T-helper 1 cell (primary cell): ENCODE measurements at regions not wholly inside any gene's neighbourhood (a gene's known extent, or its start where the extent isn't known, plus 50 kb on each side); places are given as distances from the start of the nearest gene placed in this dataset.
"Not testable (repeated sequence)": the region's sequence is repeated elsewhere in the genome, so short reads cannot be mapped to it uniquely, and the experiment has no call there.

Experiments used
- DNase-seq, 5 donors: peaks; one replicate each; pipeline ENCODE4 v3.0.0-alpha.2; 2012 to 2020

GRCh38 chr6:12554820-12555219 lies 161.7 kb upstream of the PHACTR1 start:
- not testable (repeated sequence) for DNase-seq

DNA sequence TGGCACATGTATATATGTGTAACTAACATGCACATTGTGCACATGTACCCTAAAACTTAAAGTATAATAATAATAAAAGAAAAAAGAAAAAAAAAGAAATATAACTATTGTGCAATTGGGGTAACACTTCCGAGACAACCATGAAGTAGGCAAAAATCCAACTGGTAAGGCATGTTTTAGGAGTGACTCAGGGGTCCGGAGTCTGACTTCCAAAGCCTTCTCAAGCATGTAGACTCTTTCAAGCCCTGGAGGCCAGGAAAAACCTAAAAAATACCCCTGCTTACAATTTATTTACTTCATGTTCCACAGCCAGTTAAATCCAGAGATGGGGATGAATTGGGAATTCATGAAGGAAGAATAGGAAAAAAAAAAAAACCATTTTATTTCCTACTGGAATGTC lies 161.3 kb upstream of the PHACTR1 start:
- DNase-seq = no peak

- no peak for DNase-seq
Observed at GRCh38 chr6:12555781-12556180, 160.8 kb upstream of the PHACTR1 start.

DNA sequence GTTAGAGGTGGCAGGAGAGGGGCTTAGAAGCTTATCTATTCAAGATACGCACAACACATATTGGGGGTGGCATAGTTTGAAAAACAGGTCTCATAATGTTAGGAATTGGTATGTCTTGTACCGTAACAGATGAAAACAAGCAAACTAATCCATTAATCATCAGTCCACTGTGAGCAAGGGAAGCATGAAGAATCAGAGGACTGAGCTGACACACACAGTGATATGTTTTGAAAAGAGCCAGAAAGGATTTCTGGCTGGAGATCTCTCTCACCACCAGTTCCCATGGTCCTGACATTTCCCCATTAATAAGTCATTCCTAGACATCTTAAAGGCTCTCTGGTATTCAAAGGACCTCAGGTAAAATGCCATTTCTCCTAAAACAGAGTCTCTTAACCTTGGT lies 158.8 kb upstream of the PHACTR1 start:
- no peak for DNase-seq

- DNase-seq = no peak
Observed at GRCh38 chr6:12560315-12560714, 156.3 kb upstream of the PHACTR1 start.

GRCh38 chr6:12566618-12567123 lies 149.9 kb upstream of the PHACTR1 start:
- no peak for DNase-seq

- no peak for DNase-seq
Observed at GRCh38 chr6:12567682-12568081, 148.9 kb upstream of the PHACTR1 start.

- DNase-seq = no peak
Observed at GRCh38 chr6:12569646-12570045, 146.9 kb upstream of the PHACTR1 start.

DNA sequence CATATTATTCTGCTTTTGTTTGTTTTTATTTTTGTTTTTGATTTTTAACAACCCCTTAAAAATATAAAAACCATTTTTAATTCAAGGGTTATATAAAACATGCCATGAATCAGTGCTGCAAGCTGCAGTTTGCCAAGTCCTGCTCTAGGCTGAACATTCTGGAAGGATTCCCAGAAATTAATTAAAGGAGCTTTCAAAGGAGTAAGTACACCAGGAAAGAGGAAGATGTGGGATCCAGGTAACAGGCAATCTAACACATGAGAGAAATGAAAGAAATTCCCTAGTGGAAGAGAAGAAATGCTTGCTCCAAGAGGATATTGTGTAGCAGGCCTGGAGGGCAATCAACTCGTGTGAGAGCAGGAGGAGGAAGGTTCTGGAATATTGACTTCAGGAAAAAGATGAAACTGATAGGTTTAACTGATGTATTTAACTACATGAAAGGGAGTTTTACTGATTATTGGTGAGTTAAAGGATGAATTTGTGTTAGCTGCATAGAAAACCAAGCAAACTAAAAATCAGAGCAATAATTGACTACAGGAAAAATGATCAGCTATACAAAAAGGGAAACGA lies 146.0 kb upstream of the PHACTR1 start:
- no peak for DNase-seq

GRCh38 chr6:12572896-12573827 lies 143.4 kb upstream of the PHACTR1 start:
- DNase-seq = no peak

GRCh38 chr6:12575961-12576360 lies 140.6 kb upstream of the PHACTR1 start:
- no peak for DNase-seq

DNA sequence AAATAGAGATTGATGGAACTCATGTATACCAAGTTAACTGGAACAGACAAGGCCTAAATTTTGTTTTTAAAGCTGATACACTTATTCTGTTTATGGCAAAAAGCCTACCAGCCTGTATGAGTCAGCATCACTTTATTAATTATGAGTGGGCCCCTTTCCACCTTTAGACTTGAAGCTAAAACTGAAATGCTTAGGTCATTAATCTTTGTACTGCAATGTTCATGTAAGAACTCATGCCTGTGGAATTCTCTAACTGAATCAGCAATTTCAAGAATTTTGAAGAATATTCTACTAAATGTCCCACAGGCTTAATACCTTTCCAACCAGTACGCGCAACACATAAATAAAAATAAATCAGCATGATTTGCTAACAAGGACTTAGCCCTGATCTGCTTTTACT lies 140.2 kb upstream of the PHACTR1 start:
- DNase-seq = no peak

- DNase-seq = no peak
Observed at GRCh38 chr6:12577124-12577850, 139.3 kb upstream of the PHACTR1 start.

DNA sequence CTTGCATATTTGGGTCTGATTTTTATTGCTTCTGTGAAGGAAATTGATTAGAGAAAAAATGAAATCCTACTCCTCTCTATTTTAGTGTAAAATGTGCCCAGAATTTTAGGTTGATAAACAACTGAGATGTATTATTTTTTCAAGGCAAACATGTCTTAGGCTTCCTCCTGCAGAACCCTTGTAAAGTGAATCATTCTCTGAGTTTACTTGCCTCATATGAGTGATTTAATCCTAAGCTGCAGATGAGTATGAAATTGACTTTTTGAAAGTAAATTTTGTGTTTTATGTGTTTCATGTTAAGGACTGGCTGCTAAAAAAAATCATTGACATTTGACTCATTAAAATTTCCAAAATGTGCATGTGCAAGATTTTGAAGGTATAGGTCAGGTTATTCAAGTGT lies 138.5 kb upstream of the PHACTR1 start:
- DNase-seq = no peak

GRCh38 chr6:12578751-12579150 lies 137.8 kb upstream of the PHACTR1 start:
- no peak for DNase-seq

GRCh38 chr6:12580290-12580689 lies 136.3 kb upstream of the PHACTR1 start:
- no peak for DNase-seq

DNA sequence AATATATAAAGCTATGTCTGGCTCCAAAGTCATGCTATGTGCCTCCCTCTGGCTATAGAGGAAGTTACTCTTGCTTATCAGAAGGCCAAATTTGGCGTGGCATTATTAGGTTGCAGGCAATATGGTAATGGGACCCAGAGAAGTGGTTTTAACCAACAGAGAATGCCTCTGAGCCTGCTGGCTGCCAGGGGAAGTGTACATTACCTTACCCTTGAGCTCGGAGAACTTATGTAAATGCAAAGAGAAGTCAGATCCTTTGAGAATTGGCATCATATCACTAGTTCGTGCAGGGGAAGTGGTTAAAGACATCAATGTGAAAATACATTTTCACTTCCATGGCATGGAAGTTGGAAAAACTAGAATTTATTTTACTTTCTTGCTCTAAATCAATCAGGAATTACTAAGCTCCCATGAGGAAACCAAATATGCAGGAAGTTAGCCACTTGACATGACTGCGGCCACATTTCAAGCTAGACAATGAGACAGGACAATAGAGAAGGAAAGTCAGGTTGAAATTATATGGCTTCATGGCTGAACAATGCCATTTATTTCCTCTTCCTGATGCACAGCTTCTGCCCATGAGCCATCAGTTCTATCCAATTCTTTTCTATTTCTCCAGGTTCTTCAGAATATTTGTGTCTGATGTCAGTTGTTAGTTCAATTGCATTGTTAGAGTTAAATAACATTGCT lies 134.0 kb upstream of the PHACTR1 start:
- DNase-seq = no peak

GRCh38 chr6:12584631-12585405 lies 131.7 kb upstream of the PHACTR1 start:
- no peak for DNase-seq

DNA sequence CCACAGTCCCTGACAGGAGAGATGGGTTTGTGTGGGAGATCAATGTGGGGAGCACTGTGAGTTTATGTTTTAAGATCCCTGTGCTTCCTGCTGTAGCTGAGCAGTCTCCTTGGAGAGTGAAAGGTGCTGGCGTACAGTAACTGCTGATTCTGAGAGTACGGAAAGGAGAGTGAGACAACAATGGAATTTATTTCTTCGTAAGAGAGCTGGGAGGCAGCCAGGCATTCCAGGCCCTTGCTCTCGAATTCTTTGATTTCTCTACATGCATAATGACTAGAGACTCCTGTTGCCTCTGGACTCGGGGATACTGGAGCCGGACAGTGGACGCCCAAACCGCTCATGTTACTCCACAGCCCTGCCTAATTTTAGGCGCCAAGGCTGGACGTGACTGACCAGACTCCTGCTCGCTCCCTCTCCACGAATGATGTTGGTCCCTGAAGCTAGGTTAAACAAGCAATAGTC lies 131.0 kb upstream of the PHACTR1 start:
- no peak for DNase-seq

DNA sequence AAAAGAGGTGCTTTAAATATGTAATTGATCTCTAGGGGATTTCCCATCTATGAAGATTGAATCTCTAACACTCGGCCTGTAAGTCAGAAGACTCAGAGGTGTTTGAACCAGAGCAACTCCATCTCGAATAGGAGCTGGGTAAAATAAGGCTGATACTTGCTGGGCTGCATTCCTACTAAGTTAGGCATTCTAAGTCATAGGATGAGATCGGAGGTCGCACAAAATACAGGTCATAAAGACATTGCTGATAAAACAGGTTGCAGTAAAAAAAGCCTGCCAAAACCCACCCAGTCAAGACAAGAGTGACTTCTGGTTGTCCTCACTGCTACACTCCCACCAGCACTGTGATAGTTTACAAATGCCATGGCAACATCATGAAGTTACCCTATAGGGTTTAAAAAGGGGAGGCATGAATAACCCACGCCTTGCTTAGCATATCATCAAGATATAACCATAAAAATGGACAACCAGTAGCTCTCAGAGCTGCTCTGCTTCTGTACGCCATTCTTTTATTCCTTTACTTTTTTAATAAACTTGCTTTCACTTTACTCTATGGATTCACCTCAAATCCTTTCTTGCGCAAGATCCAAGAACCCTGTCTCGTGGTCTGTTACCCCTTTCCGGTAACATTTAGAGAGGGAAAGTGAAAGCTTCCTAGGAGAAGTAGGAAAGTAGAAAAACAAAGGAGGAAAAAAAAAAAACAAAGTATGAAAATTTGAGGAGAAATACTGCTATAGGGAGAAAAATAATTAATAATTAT lies 129.7 kb upstream of the PHACTR1 start:
- no peak for DNase-seq

DNA sequence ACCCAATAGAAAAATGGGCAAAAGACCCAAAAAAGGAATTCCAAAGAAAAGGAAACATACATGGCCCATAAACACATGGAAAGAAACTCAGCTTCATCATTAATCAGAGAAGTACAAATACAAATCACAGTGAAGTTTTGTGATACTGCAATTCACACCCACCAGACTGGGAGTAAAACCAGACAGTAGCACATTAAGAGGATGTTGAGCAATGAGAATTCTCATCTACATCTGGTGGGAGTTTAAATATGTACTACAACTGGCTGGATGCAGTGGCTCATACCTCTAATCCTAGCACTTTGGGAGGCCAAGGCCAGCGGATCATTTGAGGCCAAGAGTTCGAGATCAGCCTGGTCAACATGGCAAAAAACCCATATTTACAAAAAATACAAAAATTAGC lies 125.7 kb upstream of the PHACTR1 start:
- no peak for DNase-seq
